ENCODE measurements at regions not wholly inside any gene's neighbourhood (a gene's known extent, or its start where the extent isn't known, plus 50 kb on each side); places are given as distances from the start of the nearest gene placed in this dataset.

GRCh38 chr4:181061787-181062186 lies 1181.4 kb upstream of the TENM3 start:
- Histone ChIP-seq H3K27ac (ENCODE audit: low read depth in 1 of 2, low read length in 2 of 2) (no peak overlapping the region), H3K27me3 (ENCODE audit: control insufficient read depth in 2 of 2, insufficient read depth in 2 of 2, low read length in 2 of 2) (no peaks in the 10 kb centered on the region), H3K9ac (ENCODE audit: insufficient read depth, low read length, poor library complexity, severe bottlenecking) (no peak overlapping the region), H3K36me3 (replicated peaks in 1 of 2; ENCODE audit: control insufficient read depth in 1 of 2, insufficient read depth in 2 of 2, low read length in 2 of 2) (no peaks in the 10 kb centered on the region), H3K4me2 (replicated peaks; ENCODE audit: extremely low read depth, low read length, poor library complexity, severe bottlenecking) (no peak overlapping the region), H3K4me3 (replicated peaks in 1 of 3; ENCODE audit: low read depth in 2 of 3, low read length in 3 of 3) (no peak overlapping the region), H3K9me3 (replicated peaks in 1 of 2; ENCODE audit: control insufficient read depth in 1 of 2, insufficient read depth in 1 of 2, low read length in 2 of 2) (peaks cover 0 to 1% of the 10 kb centered on the region in 2 donors), H2AFZ (ENCODE audit: insufficient read depth, low read depth, low read length, poor library complexity, severe bottlenecking) (no peak overlapping the region), H4K20me1 (ENCODE audit: insufficient read depth, low read length) (no peaks in the 10 kb centered on the region), H3K4me1 (ENCODE audit: control insufficient read depth in 1 of 2, insufficient read depth in 2 of 2, low read length in 2 of 2) (no peaks in the 10 kb centered on the region), H3K79me2 (ENCODE audit: insufficient read depth, low read length) (no peaks in the 10 kb centered on the region)
- intact Hi-C loops (cut with micrococcal nuclease), result no loop called here
- TF ChIP-seq, protein P1, sequence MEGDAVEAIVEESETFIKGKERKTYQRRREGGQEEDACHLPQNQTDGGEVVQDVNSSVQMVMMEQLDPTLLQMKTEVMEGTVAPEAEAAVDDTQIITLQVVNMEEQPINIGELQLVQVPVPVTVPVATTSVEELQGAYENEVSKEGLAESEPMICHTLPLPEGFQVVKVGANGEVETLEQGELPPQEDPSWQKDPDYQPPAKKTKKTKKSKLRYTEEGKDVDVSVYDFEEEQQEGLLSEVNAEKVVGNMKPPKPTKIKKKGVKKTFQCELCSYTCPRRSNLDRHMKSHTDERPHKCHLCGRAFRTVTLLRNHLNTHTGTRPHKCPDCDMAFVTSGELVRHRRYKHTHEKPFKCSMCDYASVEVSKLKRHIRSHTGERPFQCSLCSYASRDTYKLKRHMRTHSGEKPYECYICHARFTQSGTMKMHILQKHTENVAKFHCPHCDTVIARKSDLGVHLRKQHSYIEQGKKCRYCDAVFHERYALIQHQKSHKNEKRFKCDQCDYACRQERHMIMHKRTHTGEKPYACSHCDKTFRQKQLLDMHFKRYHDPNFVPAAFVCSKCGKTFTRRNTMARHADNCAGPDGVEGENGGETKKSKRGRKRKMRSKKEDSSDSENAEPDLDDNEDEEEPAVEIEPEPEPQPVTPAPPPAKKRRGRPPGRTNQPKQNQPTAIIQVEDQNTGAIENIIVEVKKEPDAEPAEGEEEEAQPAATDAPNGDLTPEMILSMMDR (IDR thresholded peaks at IDR 0.05), result no peak
- WGBS (ENCODE audit: insufficient coverage), result no CpG with 5 or more reads among the region's 1 CpG
- Mint-ChIP-seq H3K4me1 (no peaks in the 10 kb centered on the region), H3K27me3 (ENCODE audit: low read depth in 3 of 3) (no peaks in the 10 kb centered on the region), H3K27ac (no peak overlapping the region), H3K9me3 (peaks cover 0 to 5% (median 0%) of the 10 kb centered on the region in 7 donors), H3K36me3 (no peaks in the 10 kb centered on the region), H3K4me3 (no peak overlapping the region)
- no peak for DNase-seq

DNA sequence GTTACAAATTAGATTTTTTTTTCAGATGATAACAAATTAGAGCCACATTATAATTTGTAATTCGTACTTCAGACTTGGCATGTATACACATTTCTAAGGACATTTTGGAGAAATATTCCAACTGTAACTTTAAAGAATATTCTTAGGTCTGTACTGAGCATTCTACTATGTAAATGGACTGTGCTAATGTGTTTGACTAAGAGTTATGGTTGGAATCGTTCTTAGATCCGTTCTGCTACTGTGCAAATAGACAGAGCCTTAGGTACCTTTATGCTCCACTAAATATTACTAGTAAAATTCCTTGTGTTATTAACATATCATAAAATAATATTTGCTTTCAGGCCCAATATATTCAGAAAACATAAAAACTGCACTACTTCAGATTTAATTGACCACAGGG lies 1180.0 kb upstream of the TENM3 start:
- Histone ChIP-seq H3K27ac (ENCODE audit: low read depth in 1 of 2, low read length in 2 of 2) (no peak overlapping the region), H3K4me1 (ENCODE audit: control insufficient read depth in 1 of 2, insufficient read depth in 2 of 2, low read length in 2 of 2) (no peaks in the 10 kb centered on the region), H3K9me3 (replicated peaks in 1 of 2; ENCODE audit: control insufficient read depth in 1 of 2, insufficient read depth in 1 of 2, low read length in 2 of 2) (peaks cover 0 to 6% of the 10 kb centered on the region in 2 donors), H3K36me3 (replicated peaks in 1 of 2; ENCODE audit: control insufficient read depth in 1 of 2, insufficient read depth in 2 of 2, low read length in 2 of 2) (no peaks in the 10 kb centered on the region), H3K27me3 (ENCODE audit: control insufficient read depth in 2 of 2, insufficient read depth in 2 of 2, low read length in 2 of 2) (no peaks in the 10 kb centered on the region), H3K4me2 (replicated peaks; ENCODE audit: extremely low read depth, low read length, poor library complexity, severe bottlenecking) (no peak overlapping the region), H3K4me3 (replicated peaks in 1 of 3; ENCODE audit: low read depth in 2 of 3, low read length in 3 of 3) (no peak overlapping the region), H3K79me2 (ENCODE audit: insufficient read depth, low read length) (no peaks in the 10 kb centered on the region), H3K9ac (ENCODE audit: insufficient read depth, low read length, poor library complexity, severe bottlenecking) (no peak overlapping the region), H4K20me1 (ENCODE audit: insufficient read depth, low read length) (no peaks in the 10 kb centered on the region), H2AFZ (ENCODE audit: insufficient read depth, low read depth, low read length, poor library complexity, severe bottlenecking) (no peak overlapping the region)
- no peak overlapping the region for H3K4me3 Mint-ChIP-seq
- no peaks in the 10 kb centered on the region for H3K27me3 Mint-ChIP-seq (ENCODE audit: low read depth in 3 of 3)
- H3K4me1 Mint-ChIP-seq, result no peaks in the 10 kb centered on the region
- intact Hi-C loops (cut with micrococcal nuclease), result no loop called here
- no peak for DNase-seq
- H3K36me3 Mint-ChIP-seq, result no peaks in the 10 kb centered on the region
- WGBS (ENCODE audit: insufficient coverage), result no CpG with 5 or more reads among the region's 3 CpGs
- H3K9me3 Mint-ChIP-seq, result peaks cover 0 to 6% (median 0%) of the 10 kb centered on the region in 7 donors
- H3K27ac Mint-ChIP-seq, result no peak overlapping the region
- TF ChIP-seq, protein P1 (IDR thresholded peaks at IDR 0.05), result no peak

Data from CD14-positive monocyte (primary cell).